Hippocampal formation (tissue), 2 donors: ENCODE measurements at regions not wholly inside any gene's neighbourhood (a gene's known extent, or its start where the extent isn't known, plus 50 kb on each side); places are given as distances from the start of the nearest gene placed in this dataset.
"Not testable (repeated sequence)": the region's sequence is repeated elsewhere in the genome, so short reads cannot be mapped to it uniquely, and the experiment has no call there.

ENCODE experiments used
- DNase-seq, 2 donors: peaks; one replicate each; lab custom pipeline; 2025; lab: John Stamatoyannopoulos, UW

DNA sequence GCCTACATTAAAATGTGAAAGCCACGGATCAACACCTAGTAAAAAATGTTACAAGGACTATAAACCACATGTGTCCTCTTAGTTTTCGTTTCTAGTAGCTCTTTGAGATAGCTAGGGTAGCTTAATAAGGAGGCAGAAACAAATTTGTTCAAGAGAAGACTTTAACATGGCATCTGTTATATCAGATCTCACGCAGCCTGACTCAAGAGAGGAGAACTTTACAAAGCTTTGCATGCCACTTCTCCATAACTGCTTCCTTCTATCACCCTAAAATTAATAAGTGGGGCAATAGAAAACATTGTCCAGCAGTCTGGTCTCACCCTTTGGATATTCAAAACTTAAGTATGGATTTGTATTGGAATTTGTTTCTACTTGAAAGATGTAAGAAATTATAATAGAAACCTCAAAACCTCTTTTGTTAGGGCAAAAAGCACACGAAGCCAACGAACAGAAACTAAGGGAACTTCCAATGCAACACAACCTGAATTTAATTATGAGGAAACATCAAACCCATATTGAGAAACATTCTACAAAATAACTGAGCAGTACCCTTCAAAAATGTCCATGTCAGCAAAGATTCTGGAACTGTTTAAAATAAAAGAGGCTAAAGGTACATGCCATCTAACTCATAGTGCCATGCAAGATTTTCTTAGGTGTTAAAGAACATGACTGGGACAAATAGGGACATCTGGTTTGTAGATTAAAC lies 194.8 kb downstream of the LRIG3 start:
- no peak for DNase-seq

DNA sequence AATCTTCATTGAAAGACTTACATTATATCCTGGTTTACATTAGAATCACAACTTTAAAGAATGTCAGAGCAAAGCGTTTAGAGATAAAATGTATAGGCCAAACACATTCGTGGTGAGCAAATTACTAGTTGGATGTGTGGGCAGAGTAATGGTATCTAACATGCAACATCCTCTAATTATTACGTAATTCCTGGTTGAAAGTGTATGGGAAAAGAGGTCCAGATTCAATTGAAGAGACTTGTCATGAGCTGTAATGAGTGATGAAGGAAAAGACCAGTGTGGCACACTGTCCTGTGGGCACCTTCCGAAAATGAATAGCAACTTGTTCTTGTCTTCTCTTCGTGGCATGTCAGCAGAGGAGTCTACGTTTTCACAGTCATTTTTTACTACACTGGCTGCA lies 192.8 kb downstream of the LRIG3 start:
- no peak for DNase-seq

DNA sequence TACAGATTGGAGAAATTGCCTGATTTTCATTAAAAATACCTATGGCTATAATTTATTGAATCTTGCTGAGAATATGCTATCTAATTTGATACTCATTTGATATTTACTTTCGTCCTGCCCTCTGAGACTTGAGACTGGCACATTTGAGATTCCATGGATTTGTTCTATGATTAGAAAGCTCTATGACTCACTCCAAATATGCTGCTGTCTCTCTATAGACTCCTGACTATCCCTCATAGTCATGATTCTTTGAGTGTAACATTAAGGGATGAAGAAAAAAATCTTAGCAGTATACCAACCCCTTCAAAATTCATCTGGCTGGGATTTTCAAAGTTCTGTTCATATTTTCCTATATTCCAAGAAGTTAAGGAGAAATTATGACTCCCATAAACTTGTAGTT lies 191.9 kb downstream of the LRIG3 start:
- DNase-seq: no peak

DNA sequence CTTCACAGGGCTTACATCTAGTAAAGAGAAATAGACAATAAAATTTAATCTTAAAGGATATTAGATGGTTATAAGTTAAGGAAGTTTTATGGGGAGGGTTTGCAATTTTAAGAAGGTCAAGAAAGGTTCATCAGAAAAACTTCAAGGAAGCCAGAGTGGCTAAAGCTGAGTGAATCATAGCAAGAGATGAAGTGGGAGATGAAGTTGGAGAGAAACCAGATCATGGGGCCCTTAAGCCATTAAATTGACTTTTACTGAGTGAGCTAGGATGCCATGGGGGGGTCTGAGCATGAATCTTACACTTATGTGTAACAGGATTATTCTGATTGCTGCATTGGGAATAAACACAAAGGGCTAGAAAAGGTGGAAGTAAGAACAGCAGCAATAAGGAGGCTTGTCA lies 189.2 kb downstream of the LRIG3 start:
- no peak for DNase-seq

DNA sequence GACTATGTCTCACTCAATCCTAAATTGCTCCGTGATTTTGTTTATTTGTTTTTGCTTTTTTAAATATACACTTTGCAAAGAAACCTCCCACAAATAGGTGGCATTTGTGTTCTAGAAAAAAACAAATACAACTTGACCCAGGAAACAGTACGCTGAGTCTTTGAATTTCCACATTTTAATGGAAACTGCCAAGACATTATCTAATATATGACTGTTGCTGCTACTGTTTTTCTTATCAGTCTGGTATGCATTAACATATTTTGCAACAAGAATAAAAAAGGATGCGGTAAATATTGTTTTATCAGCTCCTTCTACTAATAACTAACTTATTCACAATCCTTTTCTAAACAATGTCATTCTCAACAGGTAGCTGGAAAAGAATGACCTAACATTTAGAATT lies 187.4 kb downstream of the LRIG3 start:
- DNase-seq: no peak

DNA sequence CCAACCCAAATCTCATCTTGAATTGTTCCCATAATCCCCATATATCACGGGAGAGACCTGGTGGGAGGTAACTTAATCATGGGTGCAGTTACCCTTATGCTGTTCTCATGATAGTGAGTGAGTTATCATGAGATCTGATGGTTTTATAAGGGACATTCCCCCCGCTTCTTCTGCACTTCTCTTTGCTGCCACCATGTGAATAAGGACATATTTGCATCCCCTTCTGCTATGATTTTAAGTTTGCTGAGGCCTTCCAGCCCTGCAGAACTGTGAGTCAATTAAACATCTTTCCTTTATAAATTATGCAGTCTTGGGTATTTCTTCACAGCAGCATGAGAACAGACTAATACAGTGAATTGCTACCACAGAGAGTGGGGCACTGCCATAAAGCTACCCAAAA lies 179.1 kb downstream of the LRIG3 start:
- DNase-seq: no peak

DNA sequence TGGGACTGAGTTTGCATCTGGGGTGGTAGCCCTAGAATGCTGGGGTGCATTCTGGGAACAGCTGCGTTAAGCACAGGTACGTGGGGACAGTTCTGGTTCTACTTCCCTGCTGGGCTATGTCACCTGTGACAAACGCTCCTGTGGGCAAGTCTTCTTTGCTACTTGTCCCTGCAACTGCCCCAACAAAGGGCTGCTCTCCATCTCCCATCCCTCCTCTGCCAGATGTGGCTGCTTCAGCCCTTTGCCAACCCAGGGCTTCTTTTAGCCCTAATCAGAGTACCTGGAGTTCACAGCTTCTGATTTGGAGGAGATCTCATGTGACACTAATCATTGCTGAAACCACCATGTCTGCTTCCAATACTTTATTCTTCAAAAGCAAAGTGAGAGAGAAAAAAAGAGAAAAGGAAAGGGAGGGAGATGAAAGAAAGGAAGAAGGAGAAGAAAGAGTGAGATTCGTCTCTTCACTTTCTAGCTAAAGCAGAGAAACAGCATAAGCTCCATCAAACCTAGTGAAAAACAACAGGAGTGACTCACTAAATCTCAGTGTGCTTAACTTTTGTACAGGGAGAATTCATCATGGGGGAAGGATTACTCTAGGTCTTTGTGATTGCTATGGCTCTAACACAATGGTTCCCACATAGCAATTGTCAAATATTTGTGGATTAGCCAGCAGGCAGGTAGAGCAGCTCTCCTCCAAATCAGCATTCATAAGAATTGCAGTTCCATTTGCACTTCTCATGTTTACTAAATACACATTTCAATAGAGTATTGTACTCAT lies 174.8 kb downstream of the LRIG3 start:
- no peak for DNase-seq

DNA sequence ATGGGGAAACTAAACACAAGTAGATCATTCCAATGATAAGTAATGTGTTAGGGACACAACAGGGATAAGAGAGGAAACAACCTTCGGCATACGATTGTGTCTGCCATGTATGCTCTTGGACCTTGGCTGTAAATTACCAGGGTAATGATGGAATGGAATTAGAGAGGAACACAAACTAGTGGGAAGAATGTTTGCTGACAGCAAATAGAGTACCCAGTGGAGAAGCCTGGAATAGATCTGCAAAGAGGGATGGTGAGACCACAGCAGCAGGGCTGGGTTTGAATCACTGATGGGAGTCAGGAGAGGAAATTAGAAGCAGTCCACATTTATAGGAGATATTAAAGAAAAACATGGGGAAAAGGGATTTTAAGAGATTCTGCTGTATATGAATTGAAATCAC lies 172.8 kb downstream of the LRIG3 start:
- DNase-seq: no peak

DNA sequence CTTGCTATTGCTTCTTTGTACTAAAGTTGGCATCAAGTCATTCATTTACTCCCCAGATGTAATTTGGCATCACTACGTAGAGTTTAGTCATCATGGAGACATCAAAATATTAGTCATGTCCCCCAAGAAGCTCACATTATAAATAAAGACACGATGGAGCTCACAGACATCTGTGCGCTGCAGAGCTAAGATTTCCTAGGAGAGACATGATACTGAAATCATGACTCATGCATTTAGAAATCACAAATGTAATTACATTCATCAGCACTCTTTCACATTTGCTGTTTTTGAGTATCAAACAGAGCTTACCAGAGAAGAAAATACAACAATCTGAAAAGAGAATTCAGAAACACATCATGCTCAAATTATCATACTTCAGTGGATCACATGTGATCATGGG lies 169.8 kb downstream of the LRIG3 start:
- DNase-seq: no peak

DNA sequence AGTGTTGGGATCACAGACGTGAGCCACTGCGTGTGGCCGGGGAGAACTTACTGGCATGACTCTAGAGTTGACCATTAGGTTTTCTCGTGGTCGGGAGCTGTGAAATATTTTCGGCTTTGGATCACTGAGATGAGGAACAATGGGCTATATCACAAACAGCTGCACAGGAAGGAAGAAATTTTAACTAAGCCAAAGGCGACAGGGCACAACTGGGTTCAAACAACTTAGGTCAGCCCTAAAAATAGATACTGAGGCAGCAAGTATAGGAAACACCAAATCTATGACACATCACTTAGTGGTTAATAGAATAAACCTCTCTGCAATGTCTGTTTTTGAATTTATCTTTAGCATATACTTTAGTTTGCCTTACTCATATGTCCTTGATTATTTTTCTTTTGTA lies 162.9 kb downstream of the LRIG3 start:
- no peak for DNase-seq

DNA sequence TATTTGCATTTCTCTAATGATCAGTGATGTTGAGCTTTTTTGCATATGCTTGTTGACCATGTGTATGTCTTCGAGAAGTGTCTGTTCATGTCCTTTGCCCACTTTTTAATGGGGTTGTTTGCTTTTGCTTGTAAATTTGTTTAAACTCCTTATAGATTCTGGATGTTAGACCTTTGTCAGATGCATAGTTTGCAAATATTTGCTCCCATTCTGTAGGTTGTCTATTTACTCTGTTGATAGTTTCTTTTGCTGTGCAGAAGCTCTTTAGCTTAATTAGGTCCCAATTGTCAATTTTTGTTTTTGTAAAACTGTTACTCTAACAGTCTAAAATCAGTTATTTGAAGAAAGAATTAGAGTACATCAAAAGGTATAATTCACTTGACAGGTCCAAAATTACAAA lies 160.6 kb downstream of the LRIG3 start:
- not testable (repeated sequence) for DNase-seq

DNA sequence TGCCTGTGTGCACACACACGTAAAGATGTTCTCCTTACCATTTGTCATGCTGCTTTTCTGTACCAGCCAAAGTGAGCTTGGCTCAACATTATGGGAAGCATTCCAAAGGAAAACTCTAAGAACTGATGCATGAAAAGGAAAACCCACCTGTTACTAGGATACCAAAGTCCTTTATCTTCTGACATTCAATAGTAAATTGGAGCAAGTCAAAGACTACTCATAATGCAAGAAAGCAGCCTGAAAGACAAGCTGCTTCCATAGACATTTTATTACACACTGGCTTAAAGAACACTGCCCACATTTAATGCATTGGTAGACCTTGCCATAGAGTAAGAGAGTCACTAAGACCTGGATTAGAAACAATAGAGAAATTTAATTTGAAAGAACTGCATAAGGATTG lies 159.0 kb downstream of the LRIG3 start:
- no peak for DNase-seq

DNA sequence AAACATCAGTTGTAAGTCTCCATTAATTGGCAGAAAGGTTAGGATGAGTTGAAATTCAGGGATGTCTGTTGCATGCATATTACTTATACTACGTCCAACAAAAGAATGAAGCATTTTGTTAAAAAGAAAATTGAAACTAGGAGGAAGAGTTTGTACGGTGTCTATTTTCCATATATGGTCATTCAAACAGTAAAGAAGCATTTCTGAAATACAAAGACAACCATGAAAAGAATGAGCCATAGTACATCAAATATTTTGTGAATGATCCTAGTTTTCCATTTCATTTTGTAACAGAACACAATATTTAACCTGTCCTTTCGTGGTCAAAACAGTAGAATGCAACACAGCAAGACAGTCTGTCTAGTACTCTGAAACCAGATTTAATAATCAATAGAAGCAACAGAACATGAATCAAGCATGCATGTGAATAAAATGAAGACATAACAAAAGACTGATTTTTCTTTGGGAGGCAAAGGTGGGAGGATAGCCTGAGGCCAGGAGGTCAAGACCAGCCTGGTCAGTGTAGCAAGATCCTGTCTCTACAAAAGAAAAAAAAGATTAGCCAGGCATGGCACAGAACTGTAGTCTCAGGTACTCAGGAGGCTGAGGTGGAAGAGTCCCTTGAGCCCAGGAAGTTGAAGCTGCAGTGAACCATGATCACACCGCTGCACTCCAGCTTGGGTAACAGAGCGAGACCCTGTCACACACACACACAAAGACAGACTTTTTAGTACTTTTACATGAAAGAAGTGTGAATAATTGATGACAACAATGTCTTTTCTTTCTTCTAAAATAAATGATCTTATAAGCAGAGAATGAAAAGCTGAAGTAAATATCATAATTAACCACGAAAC lies 156.0 kb downstream of the LRIG3 start:
- no peak for DNase-seq

DNA sequence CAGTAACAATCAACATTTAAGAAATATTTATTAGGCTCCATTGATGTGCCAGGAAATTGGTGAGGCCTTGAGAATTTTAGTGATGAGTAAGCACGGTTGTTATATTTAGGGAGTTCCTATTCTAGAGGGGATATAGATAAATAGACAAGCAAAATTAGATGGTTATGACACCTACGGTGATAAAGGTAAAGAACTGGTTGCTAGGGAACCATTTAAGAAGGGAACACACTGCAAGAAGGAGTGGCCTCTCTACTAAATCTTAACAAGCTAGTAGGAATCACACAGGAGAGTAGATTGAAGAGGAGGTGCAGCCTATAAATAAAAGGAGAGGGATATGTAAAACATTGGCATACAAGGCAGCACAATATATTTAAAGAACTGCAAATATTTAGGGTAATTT lies 155.2 kb downstream of the LRIG3 start:
- no peak for DNase-seq

DNA sequence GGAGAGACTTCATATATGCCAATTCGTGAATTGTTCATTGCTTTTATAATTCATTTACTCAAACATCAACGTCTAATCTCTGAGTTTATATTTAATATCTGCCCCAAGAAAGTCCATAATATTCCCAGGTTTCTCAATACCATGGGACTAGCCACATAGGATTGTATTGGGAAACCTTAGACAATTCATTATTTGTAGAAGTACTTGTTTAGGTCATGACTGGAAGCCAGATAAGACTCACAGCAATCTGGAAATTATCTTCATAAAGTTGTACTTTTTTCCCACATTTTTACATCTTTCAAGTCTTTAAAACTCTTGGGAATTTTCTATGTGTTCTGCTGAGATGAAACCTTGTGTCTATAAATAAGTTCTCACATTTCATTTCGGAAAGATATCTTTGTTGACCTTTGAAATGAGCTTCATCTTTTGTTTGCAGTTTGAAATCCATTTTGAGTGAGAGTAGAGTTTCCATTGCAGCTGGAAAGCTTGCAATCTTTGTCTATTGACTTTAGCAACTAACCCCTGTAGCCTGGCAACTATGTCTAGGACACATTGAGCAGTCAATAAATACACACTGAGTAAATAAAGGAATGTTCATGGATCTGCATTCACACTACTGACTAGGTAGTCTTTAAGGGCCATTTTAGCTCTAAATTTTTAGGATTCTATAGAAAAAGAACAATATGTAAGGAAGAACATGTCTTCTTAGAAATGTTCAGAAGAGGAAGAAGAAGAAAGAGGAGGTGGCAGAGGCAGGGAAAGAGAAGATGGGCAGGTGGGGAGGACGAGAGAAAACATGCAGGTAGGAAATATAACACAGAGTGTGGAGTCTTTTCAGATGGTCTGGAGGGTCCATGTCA lies 154.4 kb downstream of the LRIG3 start:
- DNase-seq: no peak

DNA sequence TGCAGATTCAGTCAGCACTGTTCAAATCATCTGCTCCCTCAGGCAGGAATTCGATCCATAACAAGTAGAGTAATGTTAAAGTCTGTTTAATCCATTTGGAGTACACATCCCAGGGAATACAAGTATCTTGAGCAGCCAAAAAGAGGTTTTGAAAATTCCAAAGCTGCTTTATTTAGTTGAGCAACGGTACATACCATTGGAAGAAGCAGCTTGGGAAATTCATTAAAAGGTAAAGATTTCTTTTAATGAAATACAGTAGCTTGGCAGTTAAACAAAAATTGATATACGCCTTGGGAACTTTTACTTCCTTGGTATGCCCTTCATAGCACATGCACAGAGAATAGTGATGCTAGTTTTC lies 153.8 kb downstream of the LRIG3 start:
- no peak for DNase-seq

DNA sequence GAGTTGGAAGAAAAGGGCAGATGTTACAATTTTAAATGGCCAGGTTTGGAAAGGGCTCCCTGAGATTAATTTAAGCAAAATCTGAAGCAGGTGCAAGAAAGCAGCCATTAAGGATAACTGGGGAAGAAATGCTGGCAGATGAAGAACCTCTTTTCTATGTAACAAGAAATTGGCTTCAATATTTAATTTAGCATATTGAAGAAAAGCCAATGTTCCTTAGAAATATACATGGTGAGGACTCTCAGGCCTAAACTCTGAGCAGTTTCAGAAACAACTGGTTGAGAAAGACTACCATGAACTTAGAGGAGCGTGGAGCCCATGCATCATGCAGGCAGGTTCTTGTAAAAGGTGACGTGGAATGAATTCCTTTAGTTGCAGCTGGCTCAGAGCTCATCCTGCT lies 152.8 kb downstream of the LRIG3 start:
- DNase-seq: no peak

DNA sequence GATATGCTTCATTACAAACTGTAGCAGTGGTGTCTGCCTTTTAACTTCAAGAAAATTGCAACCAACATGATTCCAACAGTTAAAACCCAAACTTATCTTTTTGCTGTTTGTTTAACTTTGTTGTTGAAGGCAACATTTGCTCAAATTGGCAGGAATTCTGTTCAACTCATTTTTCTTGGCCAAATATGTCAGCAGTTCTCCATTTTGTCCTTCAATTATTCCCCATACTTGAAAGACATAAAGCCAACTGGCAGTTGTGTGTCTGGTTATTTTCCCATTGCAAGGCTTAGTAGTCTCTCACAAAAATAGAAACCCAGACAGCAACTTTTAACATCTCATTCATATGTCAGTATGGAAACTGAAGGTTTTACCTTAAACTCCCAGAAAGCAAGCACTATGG lies 146.3 kb downstream of the LRIG3 start:
- no peak for DNase-seq

DNA sequence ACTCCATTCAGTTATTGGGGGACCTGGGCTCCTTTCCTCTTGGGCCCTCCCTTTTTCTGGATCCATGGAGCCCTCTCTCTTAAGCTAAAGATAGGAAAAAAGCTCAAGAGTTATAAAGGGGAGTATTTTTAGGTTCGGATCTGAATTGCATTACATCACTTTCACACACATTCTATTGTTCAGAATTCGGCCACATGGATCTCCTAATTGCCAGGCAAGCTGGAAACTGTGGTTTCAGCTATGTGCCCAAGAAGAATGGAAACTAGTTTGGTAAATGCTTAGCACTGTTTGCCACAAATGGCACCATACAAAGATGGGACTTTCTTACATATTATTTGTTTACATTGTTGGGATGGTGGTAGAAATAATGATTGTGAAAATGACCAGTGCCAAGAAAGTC lies 145.6 kb downstream of the LRIG3 start:
- no peak for DNase-seq

DNA sequence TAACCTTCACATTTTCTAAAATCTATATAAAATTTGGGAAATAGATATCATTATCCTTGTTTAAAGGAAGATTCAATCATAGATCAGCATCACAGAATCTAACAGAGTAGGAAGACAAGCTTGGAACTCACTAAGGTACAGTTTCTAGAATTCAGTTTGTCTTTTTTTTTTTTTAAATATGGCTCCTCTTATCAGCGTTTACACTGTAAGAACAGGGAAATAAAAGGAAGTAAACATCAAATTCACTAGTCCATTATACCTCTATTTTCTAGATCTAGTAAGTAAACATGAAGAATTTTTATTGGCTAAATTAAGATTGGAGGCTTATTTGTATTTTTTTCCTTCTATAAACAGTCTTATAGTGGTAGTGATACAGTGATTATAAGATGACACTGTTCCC lies 144.9 kb downstream of the LRIG3 start:
- no peak for DNase-seq

DNA sequence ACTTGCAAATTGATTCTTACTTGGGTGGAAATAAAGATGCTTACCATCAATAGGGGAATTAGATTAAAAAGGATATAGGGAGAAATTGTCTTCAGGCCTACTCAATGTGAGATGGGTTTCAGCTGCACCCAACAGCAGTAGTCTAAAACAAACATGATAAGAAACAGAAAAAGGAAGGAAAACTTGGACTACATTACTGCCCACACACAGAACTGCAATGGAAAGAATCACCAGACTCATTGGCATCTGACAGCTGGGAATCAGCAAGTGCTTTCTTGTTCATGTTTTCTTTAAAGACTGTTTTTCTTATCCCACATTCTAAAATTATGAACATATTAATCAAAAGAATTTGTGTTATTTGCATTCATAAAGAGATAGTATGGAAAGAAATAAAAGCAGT lies 144.2 kb downstream of the LRIG3 start:
- DNase-seq: no peak

DNA sequence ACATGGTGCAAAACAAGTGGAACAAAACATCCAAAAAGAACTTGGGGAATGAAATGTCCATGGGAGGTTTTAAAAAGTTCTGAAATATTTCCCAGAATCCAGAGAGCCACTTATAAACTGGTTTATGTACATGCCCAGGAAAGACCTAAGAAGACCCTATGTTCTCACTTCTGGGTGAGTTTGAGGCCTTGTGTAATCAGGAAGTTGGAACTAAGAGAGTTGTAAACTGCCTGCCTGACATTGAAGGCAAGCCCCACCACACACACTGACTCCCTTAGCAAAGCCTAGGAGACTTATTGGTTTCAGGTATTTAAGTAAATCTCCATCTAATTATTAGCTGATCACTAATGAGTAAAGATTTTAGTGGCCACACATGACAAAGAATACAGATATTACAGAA lies 142.5 kb downstream of the LRIG3 start:
- DNase-seq: no peak
